Muscle layer of colon (tissue), 2 donors: ENCODE measurements at regions not wholly inside any gene's neighbourhood (a gene's known extent, or its start where the extent isn't known, plus 50 kb on each side); places are given as distances from the start of the nearest gene placed in this dataset.

ENCODE experiments used
- H3K27ac ChIP-seq: one replicate; pipeline ENCODE4 v1.7.0; 2013; ENCODE audit warnings: low read depth, mild to moderate bottlenecking, low read length, moderate library complexity
- H3K27me3 ChIP-seq, 2 donors: one replicate each; pipeline ENCODE4 v1.7.0; 2013; ENCODE audit warnings: low read length in 2 of 2, mild to moderate bottlenecking in 2 of 2; ENCODE audit not compliant: insufficient read depth in 2 of 2, control insufficient read depth in 1 of 2
- H3K36me3 ChIP-seq: one replicate; pipeline ENCODE4 v1.7.0; 2013; ENCODE audit warnings: mild to moderate bottlenecking, low read length; ENCODE audit not compliant: insufficient read depth
- H3K4me1 ChIP-seq: one replicate; pipeline ENCODE4 v1.7.0; 2013; ENCODE audit warnings: mild to moderate bottlenecking, low read length; ENCODE audit not compliant: insufficient read depth
- H3K4me3 ChIP-seq, 2 donors: one replicate each; pipeline ENCODE4 v1.7.0; 2013; ENCODE audit warnings: low read length in 2 of 2, low read depth in 1 of 2, mild to moderate bottlenecking in 1 of 2, moderate library complexity in 1 of 2
- H3K9ac ChIP-seq: one replicate; pipeline ENCODE4 v1.7.0; 2013; ENCODE audit warnings: low read length
- H3K9me3 ChIP-seq: one replicate; pipeline ENCODE4 v1.7.0; 2013; ENCODE audit warnings: mild to moderate bottlenecking, low read length
- donor health status: abdominal sarcoma.
- donor health status: Adenocarcinoma of cecum.

- Histone ChIP-seq H3K4me1 (peaks cover 1% of the 10 kb centered on the region), H3K36me3 (no peaks in the 10 kb centered on the region), H3K27ac (no peak overlapping the region), H3K9ac (no peak overlapping the region), H3K27me3 (no peaks in the 10 kb centered on the region), H3K9me3 (no peaks in the 10 kb centered on the region), H3K4me3 (no peak overlapping the region)
Observed at GRCh38 chr1:229993060-229993459, 74.0 kb upstream of the GALNT2 start.

- H3K4me1 ChIP-seq, result peaks cover 10% of the 10 kb centered on the region
- H3K9me3 ChIP-seq, result no peaks in the 10 kb centered on the region
- H3K4me3 ChIP-seq, result no peak overlapping the region
- no peaks in the 10 kb centered on the region for H3K27me3 ChIP-seq
- H3K36me3 ChIP-seq, result no peaks in the 10 kb centered on the region
- no peak overlapping the region for H3K9ac ChIP-seq
- no peak overlapping the region for H3K27ac ChIP-seq
Observed at GRCh38 chr1:229993894-229994293, 73.1 kb upstream of the GALNT2 start.

- peaks cover 16% of the 10 kb centered on the region for H3K4me1 ChIP-seq
- H3K27me3 ChIP-seq, result peaks cover 0 to 5% of the 10 kb centered on the region in 2 donors
- no peaks in the 10 kb centered on the region for H3K9me3 ChIP-seq
- H3K36me3 ChIP-seq, result no peaks in the 10 kb centered on the region
- no peak overlapping the region for H3K4me3 ChIP-seq
- H3K9ac ChIP-seq, result no peak overlapping the region
- H3K27ac ChIP-seq, result peak overlapping the region; percentile 42
Observed at GRCh38 chr1:229999004-229999670, 67.9 kb upstream of the GALNT2 start.

- peaks cover 0 to 5% of the 10 kb centered on the region in 2 donors for H3K27me3 ChIP-seq
- H3K27ac ChIP-seq, result no peak overlapping the region
- no peaks in the 10 kb centered on the region for H3K9me3 ChIP-seq
- no peaks in the 10 kb centered on the region for H3K36me3 ChIP-seq
- H3K4me1 ChIP-seq, result peaks cover 16% of the 10 kb centered on the region
- H3K9ac ChIP-seq, result no peak overlapping the region
- no peak overlapping the region for H3K4me3 ChIP-seq
Observed at GRCh38 chr1:230000493-230001184, 66.4 kb upstream of the GALNT2 start.

GRCh38 chr1:230002164-230002803, 64.8 kb upstream of the GALNT2 start:
- Histone ChIP-seq H3K36me3 (no peaks in the 10 kb centered on the region), H3K9ac (no peak overlapping the region), H3K4me3 (no peak overlapping the region), H3K27ac (no peak overlapping the region), H3K4me1 (peaks cover 16% of the 10 kb centered on the region), H3K9me3 (no peaks in the 10 kb centered on the region), H3K27me3 (peaks cover 0 to 5% of the 10 kb centered on the region in 2 donors)

- Histone ChIP-seq H3K36me3 (no peaks in the 10 kb centered on the region), H3K4me3 (no peak overlapping the region), H3K4me1 (peaks cover 11% of the 10 kb centered on the region), H3K27ac (no peak overlapping the region), H3K9ac (no peak overlapping the region), H3K9me3 (no peaks in the 10 kb centered on the region), H3K27me3 (peaks cover 0 to 5% of the 10 kb centered on the region in 2 donors)
Observed at GRCh38 chr1:230003409-230003808, 63.6 kb upstream of the GALNT2 start.

- H3K9me3 ChIP-seq, result no peaks in the 10 kb centered on the region
- H3K4me1 ChIP-seq, result peaks cover 4% of the 10 kb centered on the region
- H3K27me3 ChIP-seq, result no peaks in the 10 kb centered on the region
- no peak overlapping the region for H3K4me3 ChIP-seq
- no peak overlapping the region for H3K9ac ChIP-seq
- no peaks in the 10 kb centered on the region for H3K36me3 ChIP-seq
- H3K27ac ChIP-seq, result no peak overlapping the region
Observed at GRCh38 chr1:230005040-230005439, 62.0 kb upstream of the GALNT2 start.

- peaks cover 9% of the 10 kb centered on the region for H3K4me1 ChIP-seq
- no peaks in the 10 kb centered on the region for H3K27me3 ChIP-seq
- no peak overlapping the region for H3K9ac ChIP-seq
- H3K9me3 ChIP-seq, result no peaks in the 10 kb centered on the region
- no peak overlapping the region for H3K4me3 ChIP-seq
- no peak overlapping the region for H3K27ac ChIP-seq
- H3K36me3 ChIP-seq, result no peaks in the 10 kb centered on the region
Observed at GRCh38 chr1:230008721-230009120, 58.3 kb upstream of the GALNT2 start.

- no peaks in the 10 kb centered on the region for H3K9me3 ChIP-seq
- H3K36me3 ChIP-seq, result no peaks in the 10 kb centered on the region
- no peaks in the 10 kb centered on the region for H3K27me3 ChIP-seq
- H3K9ac ChIP-seq, result no peak overlapping the region
- no peak overlapping the region for H3K4me3 ChIP-seq
- H3K4me1 ChIP-seq, result peaks cover 9% of the 10 kb centered on the region
- no peak overlapping the region for H3K27ac ChIP-seq
Observed at GRCh38 chr1:230009611-230010313, 57.3 kb upstream of the GALNT2 start.

GRCh38 chr1:230010603-230011332, 56.3 kb upstream of the GALNT2 start:
- Histone ChIP-seq H3K4me1 (peaks cover 9% of the 10 kb centered on the region), H3K27ac (no peak overlapping the region), H3K36me3 (no peaks in the 10 kb centered on the region), H3K9me3 (no peaks in the 10 kb centered on the region), H3K9ac (no peak overlapping the region), H3K4me3 (no peak overlapping the region), H3K27me3 (no peaks in the 10 kb centered on the region)
